GM23338 (cell line): ENCODE measurements at regions not wholly inside any gene's neighbourhood (a gene's known extent, or its start where the extent isn't known, plus 50 kb on each side); places are given as distances from the start of the nearest gene placed in this dataset.

Experiments used
- ATAC-seq: fragments of 200-7000 bp; cut with Tn5 transposase; 3 replicates; pipeline ENCODE4 v1.9.1; 2020
- DNase-seq: peaks from one replicate; pipeline ENCODE4 v3.0.0-alpha.2; 2015; ENCODE audit warnings: low spot score
- H2AFZ ChIP-seq: fragments of 200-600 bp; sonication (generic); 2 replicates; pipeline ENCODE4 v1.8.0; 2016; ENCODE audit warnings: antibody characterized with exemption, mild to moderate bottlenecking, moderate library complexity
- H3F3A ChIP-seq: fragments of 200-600 bp; sonication (generic); replicated peaks from 2 replicates; pipeline ENCODE4 v1.8.0; 2017; ENCODE audit warnings: antibody characterized with exemption, mixed run types, low read depth
- H3K27ac ChIP-seq: fragments of 200-600 bp; sonication (generic); 2 replicates; pipeline ENCODE4 v1.6.1; 2016; ENCODE audit warnings: low read depth
- H3K27me3 ChIP-seq: fragments of 200-600 bp; sonication (generic); 2 replicates; pipeline ENCODE4 v1.8.0; 2016; ENCODE audit warnings: mild to moderate bottlenecking, mixed run types, moderate library complexity; ENCODE audit not compliant: insufficient read depth
- H3K36me3 ChIP-seq: fragments of 200-600 bp; sonication (generic); 2 replicates; pipeline ENCODE4 v1.8.0; 2016; ENCODE audit warnings: mild to moderate bottlenecking; ENCODE audit not compliant: insufficient read depth
- H3K4me1 ChIP-seq: fragments of 200-600 bp; sonication (generic); 2 replicates; pipeline ENCODE4 v1.8.0; 2016; ENCODE audit warnings: mild to moderate bottlenecking, moderate library complexity; ENCODE audit not compliant: insufficient read depth
- H3K4me2 ChIP-seq: fragments of 200-600 bp; sonication (generic); 2 replicates; pipeline ENCODE4 v1.7.1; 2017; ENCODE audit warnings: mixed run types
- H3K4me3 ChIP-seq: fragments of 200-600 bp; sonication (generic); 2 replicates; pipeline ENCODE4 v1.6.1; 2016; ENCODE audit warnings: mixed run types
- H3K79me2 ChIP-seq: fragments of 200-600 bp; sonication (generic); replicated peaks from 2 replicates; pipeline ENCODE4 v1.8.0; 2017; ENCODE audit warnings: mild to moderate bottlenecking; ENCODE audit not compliant: insufficient read depth
- H3K9me2 ChIP-seq: fragments of 200-600 bp; sonication (generic); 2 replicates; pipeline ENCODE4 v1.8.0; 2017; ENCODE audit not compliant: insufficient read depth
- H4K20me1 ChIP-seq: fragments of 200-600 bp; sonication (generic); replicated peaks from 2 replicates; pipeline ENCODE4 v1.8.0; 2017; ENCODE audit warnings: mild to moderate bottlenecking; ENCODE audit not compliant: insufficient read depth
- H3K27ac Mint-ChIP-seq: 2 replicates; pipeline ENCODE4 v1.8.0; 2020; ENCODE audit warnings: inconsistent platforms, mild to moderate bottlenecking, moderate library complexity, mixed read lengths
- H3K27me3 Mint-ChIP-seq: 3 replicates; pipeline ENCODE4 v1.8.0; 2022; ENCODE audit warnings: low read depth, mild to moderate bottlenecking, moderate library complexity, mixed read lengths, inconsistent platforms; ENCODE audit not compliant: insufficient read depth, poor library complexity
- H3K36me3 Mint-ChIP-seq: 3 replicates; pipeline ENCODE4 v1.8.0; 2021; ENCODE audit warnings: low read depth, mild to moderate bottlenecking, inconsistent platforms, moderate library complexity, mixed read lengths
- H3K4me1 Mint-ChIP-seq: 3 replicates; pipeline ENCODE4 v1.8.0; 2020; ENCODE audit warnings: mild to moderate bottlenecking, inconsistent platforms, mixed read lengths
- H3K4me3 Mint-ChIP-seq: 3 replicates; pipeline ENCODE4 v1.8.0; 2021; ENCODE audit warnings: moderate library complexity, mild to moderate bottlenecking, inconsistent platforms, mixed read lengths
- H3K9me3 Mint-ChIP-seq: 3 replicates; pipeline ENCODE4 v1.8.0; 2020; ENCODE audit warnings: moderate library complexity, mild to moderate bottlenecking, inconsistent platforms, mixed read lengths
- CTCF ChIP-seq, 2 experiments: fragments of 200-600 bp in 1 of 2; sonication (generic) in 1 of 2; conservative IDR thresholded peaks; 2 replicates each; pipeline versions ENCODE4 v1.5.1 to v1.6.1; 2016 to 2017; ENCODE audit warnings: antibody characterized with exemption in 2 of 2, low read depth in 2 of 2, mild to moderate bottlenecking in 2 of 2, moderate library complexity in 1 of 2
- ETS1 ChIP-seq: IDR thresholded peaks from 2 replicates; pipeline ENCODE4 v1.6.1; 2016; ENCODE audit warnings: antibody characterized with exemption
- EZH2 ChIP-seq: fragments of 200-600 bp; sonication (generic); IDR thresholded peaks from one replicate; pipeline ENCODE4 v1.8.0; 2017; ENCODE audit warnings: antibody characterized with exemption, mild to moderate bottlenecking, low read depth; ENCODE audit not compliant: unreplicated experiment
- EZH2phosphoT487 ChIP-seq: fragments of 200-600 bp; sonication (generic); IDR thresholded peaks from one replicate; pipeline ENCODE4 v1.8.1; 2018; ENCODE audit warnings: antibody characterized with exemption; ENCODE audit not compliant: unreplicated experiment
- JUNB ChIP-seq: IDR thresholded peaks from one replicate; pipeline ENCODE4 v1.6.1; 2016; ENCODE audit warnings: antibody characterized with exemption; ENCODE audit not compliant: unreplicated experiment
- NANOG ChIP-seq: IDR thresholded peaks from 2 replicates; pipeline ENCODE4 v1.6.1; 2016; ENCODE audit warnings: antibody characterized with exemption, borderline replicate concordance
- POLR2AphosphoS5 ChIP-seq: IDR thresholded peaks from 2 replicates; pipeline ENCODE4 v1.6.1; 2016; ENCODE audit warnings: antibody characterized with exemption, low read depth
- STAT1 ChIP-seq: IDR thresholded peaks from one replicate; pipeline ENCODE4 v1.6.1; 2016; ENCODE audit warnings: antibody characterized with exemption; ENCODE audit not compliant: unreplicated experiment
- ZNF331 ChIP-seq: fragments of 250-450 bp; sonication (Bioruptor Pico); IDR thresholded peaks from 2 replicates; pipeline ENCODE4 v1.5.0; 2020; ENCODE audit warnings: low read depth, mild to moderate bottlenecking, moderate library complexity
- ZNF462 ChIP-seq: fragments of 250-450 bp; sonication (Bioruptor Pico); IDR thresholded peaks from 2 replicates; pipeline ENCODE4 v1.5.0; 2020; ENCODE audit warnings: mild to moderate bottlenecking, moderate library complexity

DNA sequence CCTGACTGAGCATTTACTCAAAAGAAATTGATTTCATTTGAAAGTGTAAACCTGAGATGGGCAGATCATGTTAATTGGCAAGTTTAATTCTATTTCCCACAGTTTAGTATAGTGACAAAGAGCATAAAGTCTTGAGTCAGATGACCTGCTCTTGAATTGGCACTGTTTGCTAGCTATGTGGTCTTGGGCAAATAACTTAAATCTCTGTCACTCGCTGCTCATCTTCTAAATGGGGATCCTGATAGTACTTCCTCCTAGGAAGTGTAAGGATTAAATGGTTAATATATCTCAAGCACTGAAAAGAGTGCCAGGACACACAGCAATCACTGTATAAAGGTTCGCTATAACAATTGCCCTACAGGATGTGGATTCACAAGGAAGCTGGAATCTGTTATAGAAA, 242.8 kb upstream of the JADE1 start (continued):
- TF ChIP-seq STAT1 (no peak), NANOG (no peak), CTCF (conservative IDR thresholded peaks at IDR 0.05; ENCODE audit: low read depth in 2 of 2) (no peak), EZH2 (no peak), EZH2phosphoT487 (no peak), ETS1 (no peak), POLR2AphosphoS5 (no peak), ZNF331 (CRISPR knock-in tag) (no peak)

DNA sequence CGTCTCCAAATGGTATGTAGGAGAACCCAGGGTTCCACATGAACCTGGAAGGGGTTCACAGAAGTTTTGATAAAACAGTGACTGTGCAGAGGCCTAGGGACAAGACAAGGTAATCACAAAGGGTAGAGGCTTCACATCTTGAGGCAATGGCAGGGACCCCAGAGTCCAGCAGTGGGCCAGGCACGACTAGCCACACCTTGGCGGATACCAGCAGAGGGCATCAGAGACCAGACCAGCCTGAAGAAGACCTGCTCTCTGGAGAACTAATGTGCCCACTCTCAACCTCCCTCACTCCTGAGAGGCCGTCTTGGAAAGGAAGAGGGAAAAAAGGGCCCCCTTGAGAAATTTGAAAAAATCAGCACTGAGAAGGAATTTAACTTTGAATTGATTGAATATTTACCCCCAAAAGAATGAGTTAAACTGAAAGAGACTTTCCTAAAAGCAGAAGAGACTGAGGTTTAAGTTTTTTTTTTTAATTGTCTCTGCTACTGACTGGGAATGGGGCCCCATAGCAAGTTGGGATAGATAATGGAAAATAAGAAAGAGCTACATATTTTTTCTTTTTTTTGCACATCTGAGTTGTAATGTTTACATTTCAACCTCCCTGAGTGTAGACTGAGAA, 243.8 kb upstream of the JADE1 start:
- no peaks in the 10 kb centered on the region for H4K20me1 ChIP-seq
- Mint-ChIP-seq H3K4me1 (peaks cover 46% of the 10 kb centered on the region), H3K27ac (peak overlapping the region; percentile 9; the same call in 1 of the 2 replicates), H3K4me3 (no peak overlapping the region), H3K27me3 (peaks cover 7% of the 10 kb centered on the region), H3K36me3 (no peaks in the 10 kb centered on the region), H3K9me3 (no peaks in the 10 kb centered on the region)
- H2AFZ ChIP-seq = peak overlapping the region; percentile 20; the same call in 1 of the 2 replicates
- H3K36me3 ChIP-seq = no peaks in the 10 kb centered on the region
- no peaks in the 10 kb centered on the region for H3K27me3 ChIP-seq
- no peak overlapping the region for H3K4me2 ChIP-seq
- no peak overlapping the region for H3K4me3 ChIP-seq
- TF ChIP-seq NANOG (no peak), EZH2phosphoT487 (no peak), ETS1 (no peak), JUNB (no peak), CTCF (conservative IDR thresholded peaks at IDR 0.05; ENCODE audit: low read depth in 2 of 2) (peak; percentile 81 to 98), EZH2 (no peak), STAT1 (no peak), ZNF462 (peak; percentile 80)
- DNase-seq (peak; percentile 85), ATAC-seq (peak; percentile 97)
- H3K27ac ChIP-seq = no peak overlapping the region
- H3K9me2 ChIP-seq = no peaks in the 10 kb centered on the region
- H3F3A ChIP-seq = no peaks in the 10 kb centered on the region; the same call in 1 of the 2 replicates
- peaks cover 21% of the 10 kb centered on the region for H3K4me1 ChIP-seq
- no peaks in the 10 kb centered on the region for H3K79me2 ChIP-seq
